OCI-LY7 (cell line): ENCODE measurements at regions not wholly inside any gene's neighbourhood (a gene's known extent, or its start where the extent isn't known, plus 50 kb on each side); places are given as distances from the start of the nearest gene placed in this dataset.

Experiments
- BruUV-seq: library from RNA; stranded (reverse); fragments of 400-500 nt; replicated peaks from 2 replicates; lab custom pipeline; 2021; lab: Mats Ljungman, UMichigan
- CTCF ChIA-PET: fragments of 300-600 bp; sonication (Branson Sonifier 250); formaldehyde crosslinking; loops from one replicate; lab custom pipeline; 2022; ENCODE audit warnings: antibody characterized with exemption; ENCODE audit not compliant: unreplicated experiment; lab: Charles Lee
- POLR2A ChIA-PET: fragments of 300-600 bp; sonication (Branson Sonifier 250); formaldehyde crosslinking; loops from one replicate; lab custom pipeline; 2022; ENCODE audit warnings: antibody characterized with exemption; lab: Charles Lee
- DNase-seq: peaks from one replicate; pipeline ENCODE4 v3.0.0-alpha.2; 2015; ENCODE audit warnings: low spot score
- H2AFZ ChIP-seq: fragments of 200-600 bp; sonication (generic), shearing (Covaris generic); 2 replicates; pipeline ENCODE4 v1.6.1; 2014; ENCODE audit warnings: mild to moderate bottlenecking, antibody characterized with exemption, low read length, moderate library complexity
- H3K27ac ChIP-seq: fragments of 200-600 bp; sonication (generic); 2 replicates; pipeline ENCODE4 v1.5.1; 2014; ENCODE audit warnings: mixed run types, low read depth, mild to moderate bottlenecking, moderate library complexity, low read length, inconsistent platforms; ENCODE audit not compliant: poor library complexity, severe bottlenecking
- H3K36me3 ChIP-seq: fragments of 200-600 bp; sonication (generic); 2 replicates; pipeline ENCODE4 v1.6.1; 2014; ENCODE audit warnings: mild to moderate bottlenecking, antibody characterized with exemption, low read length, moderate library complexity, mixed read lengths; ENCODE audit not compliant: insufficient read depth
- H3K4me1 ChIP-seq: fragments of 200-600 bp; sonication (generic); 2 replicates; pipeline ENCODE4 v1.5.1; 2014; ENCODE audit warnings: mild to moderate bottlenecking, low read length; ENCODE audit not compliant: insufficient read depth, poor library complexity, severe bottlenecking
- H3K4me2 ChIP-seq: fragments of 200-600 bp; sonication (generic); 2 replicates; pipeline ENCODE4 v1.6.1; 2014; ENCODE audit warnings: mild to moderate bottlenecking, low read length
- H3K4me3 ChIP-seq: fragments of 200-600 bp; sonication (generic); 2 replicates; pipeline ENCODE4 v1.5.1; 2014; ENCODE audit warnings: mild to moderate bottlenecking, low read depth, low read length; ENCODE audit not compliant: poor library complexity, severe bottlenecking
- H3K79me2 ChIP-seq: fragments of 200-600 bp; sonication (generic); 2 replicates; pipeline ENCODE4 v1.6.1; 2016; ENCODE audit warnings: low read depth, mild to moderate bottlenecking, low read length, moderate library complexity, mixed read lengths; ENCODE audit not compliant: insufficient read depth
- H3K9me2 ChIP-seq: fragments of 200-600 bp; sonication (generic); 2 replicates; pipeline ENCODE4 v1.6.1; 2016; ENCODE audit warnings: mild to moderate bottlenecking, low read length, mixed read lengths; ENCODE audit not compliant: insufficient read depth
- H3K9me3 ChIP-seq: fragments of 200-600 bp; sonication (generic); 2 replicates; pipeline ENCODE4 v1.6.1; 2014; ENCODE audit warnings: mild to moderate bottlenecking, mixed run types, low read length, mixed read lengths
- H4K20me1 ChIP-seq: fragments of 200-600 bp; sonication (generic); 2 replicates; pipeline ENCODE4 v1.6.1; 2014; ENCODE audit warnings: mild to moderate bottlenecking, antibody characterized with exemption, low read length, moderate library complexity, mixed read lengths; ENCODE audit not compliant: insufficient read depth
- CTCF ChIP-seq: fragments of 200-600 bp; sonication (generic); conservative IDR thresholded peaks from 2 replicates; pipeline ENCODE4 v1.5.1; 2014; ENCODE audit warnings: mild to moderate bottlenecking, antibody characterized with exemption, low read length, moderate library complexity, mixed read lengths
- EZH2phosphoT487 ChIP-seq: fragments of 200-600 bp; sonication (generic); IDR thresholded peaks from 2 replicates; pipeline ENCODE4 v1.6.1; 2018; ENCODE audit warnings: low read depth, borderline replicate concordance, mild to moderate bottlenecking, mixed run types, antibody characterized with exemption, low read length, moderate library complexity, mixed read lengths
- intact Hi-C: fragments of 100-400 bp; cut with micrococcal nuclease; formaldehyde crosslinking; loops from one replicate; pipeline ENCODE4 v1.10.0; 2022; ENCODE audit not compliant: unreplicated experiment

DNA sequence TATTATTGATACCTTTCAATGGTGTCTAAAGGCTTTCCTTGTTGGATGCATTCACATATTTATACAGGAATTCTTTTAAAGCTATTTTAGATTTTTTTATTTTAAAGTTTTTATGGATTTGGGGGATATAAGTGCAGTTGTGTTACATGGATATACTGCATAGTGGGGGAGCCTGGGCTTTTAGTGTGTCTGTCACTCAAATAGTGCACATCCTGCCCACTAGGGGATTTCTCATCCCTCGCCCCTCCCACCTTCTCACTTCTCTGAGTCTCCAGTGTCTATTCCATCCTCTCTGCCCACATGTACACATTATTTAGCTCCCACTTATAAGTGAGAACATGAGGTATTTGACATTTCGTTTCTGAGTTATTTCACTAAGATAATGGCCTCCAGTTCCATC, 154.0 kb upstream of the MKI67 start:
- no peaks in the 10 kb centered on the region for H3K9me3 ChIP-seq
- H3K4me3 ChIP-seq = no peak overlapping the region
- intact Hi-C loops = no loop called here
- no peaks in the 10 kb centered on the region for H3K4me1 ChIP-seq
- CTCF ChIA-PET = no interaction called here
- TF ChIP-seq EZH2phosphoT487 = no peak
- no peak for TF ChIP-seq CTCF
- DNase-seq = no peak
- no peaks in the 10 kb centered on the region for H4K20me1 ChIP-seq
- no peaks in the 10 kb centered on the region for H3K79me2 ChIP-seq
- H3K9me2 ChIP-seq = no peaks in the 10 kb centered on the region
- H3K36me3 ChIP-seq = no peaks in the 10 kb centered on the region
- BruUV-seq = no TSS peak
- no peak overlapping the region for H3K4me2 ChIP-seq
- no peak overlapping the region for H2AFZ ChIP-seq
- POLR2A ChIA-PET = no interaction called here
- H3K27ac ChIP-seq = no peak overlapping the region

DNA sequence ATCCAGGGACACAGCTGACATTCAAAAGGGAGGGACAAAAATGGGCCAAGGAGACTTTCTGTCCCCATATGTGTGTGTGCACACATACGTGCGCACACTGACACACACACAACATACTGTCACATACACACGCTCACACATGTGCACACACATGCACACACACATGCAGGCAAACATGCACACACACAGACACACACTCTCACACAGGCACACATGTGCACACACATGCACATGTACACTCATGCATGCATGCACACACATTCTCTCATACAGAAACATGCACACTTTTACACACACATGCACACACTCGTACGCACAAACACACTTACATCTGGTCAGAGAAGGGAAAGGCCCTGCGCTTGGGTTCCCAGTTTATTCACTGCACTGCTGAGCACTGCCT, 155.1 kb upstream of the MKI67 start:
- POLR2A ChIA-PET = no interaction called here
- no peak for DNase-seq
- Histone ChIP-seq H2AFZ (no peak overlapping the region), H3K9me3 (no peaks in the 10 kb centered on the region), H3K4me1 (no peaks in the 10 kb centered on the region), H4K20me1 (no peaks in the 10 kb centered on the region), H3K4me2 (no peak overlapping the region), H3K4me3 (no peak overlapping the region), H3K79me2 (no peaks in the 10 kb centered on the region), H3K9me2 (no peaks in the 10 kb centered on the region), H3K36me3 (no peaks in the 10 kb centered on the region), H3K27ac (no peak overlapping the region)
- BruUV-seq = no TSS peak
- intact Hi-C loops = no loop called here
- CTCF ChIA-PET = no interaction called here
- TF ChIP-seq EZH2phosphoT487 = no peak
- no peak for TF ChIP-seq CTCF

- Histone ChIP-seq H3K36me3 (no peaks in the 10 kb centered on the region), H3K27ac (no peak overlapping the region), H4K20me1 (no peaks in the 10 kb centered on the region), H2AFZ (no peak overlapping the region), H3K9me2 (no peaks in the 10 kb centered on the region), H3K79me2 (no peaks in the 10 kb centered on the region), H3K9me3 (no peaks in the 10 kb centered on the region), H3K4me3 (no peak overlapping the region), H3K4me2 (no peak overlapping the region), H3K4me1 (no peaks in the 10 kb centered on the region)
- no peak for DNase-seq
- intact Hi-C loops = no loop called here
- ChIA-PET CTCF (no interaction called here), POLR2A (no interaction called here)
- BruUV-seq = no TSS peak
- TF ChIP-seq CTCF = no peak
- TF ChIP-seq EZH2phosphoT487 = no peak
Measured at GRCh38 chr10:128281861-128282260, 155.6 kb upstream of the MKI67 start.
